NT2/D1 (cell line): ENCODE measurements at regions not wholly inside any gene's neighbourhood (a gene's known extent, or its start where the extent isn't known, plus 50 kb on each side); places are given as distances from the start of the nearest gene placed in this dataset.

Experiments used
- SUZ12 ChIP-seq: IDR thresholded peaks from 2 replicates; pipeline ENCODE4 v1.6.1; 2011; ENCODE audit not compliant: insufficient read length, insufficient read depth; ENCODE audit errors: extremely low read depth
- YY1 ChIP-seq: IDR thresholded peaks from 2 replicates; pipeline ENCODE4 v1.6.1; 2011; ENCODE audit not compliant: insufficient read length, insufficient read depth
- ZNF274 ChIP-seq: IDR thresholded peaks from 2 replicates; pipeline ENCODE4 v1.6.1; 2011; ENCODE audit warnings: mild to moderate bottlenecking, low read depth, low read length

DNA sequence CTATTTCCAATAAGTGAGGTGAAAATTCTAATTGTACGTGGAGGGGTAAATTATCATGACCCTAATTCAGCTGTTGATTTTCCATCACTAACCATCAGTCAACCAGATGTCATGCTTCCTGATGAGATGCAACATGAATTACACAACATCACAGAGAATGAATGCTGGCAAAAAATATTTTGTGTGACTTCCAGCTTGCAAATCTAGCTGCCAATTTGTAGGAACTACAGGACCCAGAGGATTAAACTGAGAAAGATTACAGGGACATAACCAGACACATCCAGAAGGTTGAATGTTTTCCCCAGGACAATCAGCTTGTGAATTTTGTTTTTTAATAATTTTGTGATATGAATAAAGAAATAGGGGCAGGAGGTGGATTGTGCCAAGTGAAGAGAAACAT lies 349.0 kb upstream of the ATP10A start:
- no peak for TF ChIP-seq ZNF274
- TF ChIP-seq YY1 = no peak
- TF ChIP-seq SUZ12 = no peak
